GM21717 (cell line): ENCODE measurements at regions not wholly inside any gene's neighbourhood (a gene's known extent, or its start where the extent isn't known, plus 50 kb on each side); places are given as distances from the start of the nearest gene placed in this dataset.

Source experiments
- ATAC-seq: cut with Tn5 transposase; IDR thresholded peaks from one replicate; pipeline ENCODE4 v1.9.1; 2021; ENCODE audit warnings: mild to moderate bottlenecking, moderate library complexity; ENCODE audit not compliant: unreplicated experiment

DNA sequence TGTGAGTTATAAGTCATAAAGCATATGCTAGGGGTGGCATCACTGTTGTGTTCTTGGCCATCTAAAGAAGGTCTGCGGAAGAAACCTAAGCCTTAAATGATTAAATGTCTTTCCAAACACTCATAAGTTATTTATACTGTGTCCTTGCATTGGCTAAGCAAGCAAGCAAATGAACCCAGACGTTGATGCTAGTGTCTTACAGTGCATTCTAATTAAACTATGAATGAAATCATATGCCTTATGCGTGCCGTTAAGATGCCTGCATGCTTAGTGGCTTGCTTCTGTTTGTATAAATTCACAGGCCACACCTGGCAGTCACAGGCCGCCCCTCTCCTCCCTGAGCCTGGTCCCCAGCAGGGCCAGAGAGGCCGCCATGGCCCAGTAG, 49.9 kb downstream of the RIN2 start:
- ATAC-seq: no peak

DNA sequence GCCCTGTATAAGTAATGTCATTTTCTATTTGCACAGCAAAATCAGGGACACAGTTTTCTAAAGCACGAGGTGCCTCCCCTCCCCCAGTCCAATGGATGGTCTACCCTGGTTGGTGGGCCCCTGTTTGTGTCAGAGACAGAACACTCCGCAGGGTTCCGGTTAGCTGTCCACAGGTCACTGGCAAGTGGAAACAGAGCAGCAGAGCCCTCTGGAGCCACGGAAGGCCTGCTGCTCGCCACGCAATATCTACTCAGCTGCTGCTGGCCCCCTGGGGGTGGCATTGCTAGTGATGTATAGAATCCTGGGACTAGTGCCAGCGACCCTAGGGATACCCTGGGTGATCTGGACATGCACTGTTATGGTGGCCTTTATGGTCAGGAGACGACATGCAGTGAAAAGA, 50.4 kb downstream of the RIN2 start:
- no peak for ATAC-seq

DNA sequence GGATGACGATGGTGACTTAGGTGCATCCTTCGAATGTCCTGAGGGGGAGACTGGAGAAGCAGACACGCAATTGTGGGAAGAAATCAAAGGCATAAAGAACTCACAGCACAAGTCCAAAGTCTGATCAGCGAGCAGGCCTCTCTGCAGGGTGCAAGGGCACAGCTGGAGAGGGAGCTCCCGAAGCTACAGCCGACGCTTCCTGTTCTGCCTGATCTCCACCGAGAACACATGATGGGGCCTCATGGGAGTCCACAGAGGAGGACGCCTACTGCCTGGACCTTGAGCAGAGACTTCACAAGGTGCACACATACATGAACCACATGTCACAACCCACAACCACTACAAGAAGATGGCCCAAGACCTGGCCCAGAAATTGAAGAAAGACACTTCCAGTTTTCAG, 51.4 kb downstream of the RIN2 start:
- no peak for ATAC-seq

- ATAC-seq: no peak
Measured at GRCh38 chr20:19811231-19811630, 53.2 kb downstream of the RIN2 start.

GRCh38 chr20:19812056-19812455, 54.0 kb downstream of the RIN2 start:
- no peak for ATAC-seq

DNA sequence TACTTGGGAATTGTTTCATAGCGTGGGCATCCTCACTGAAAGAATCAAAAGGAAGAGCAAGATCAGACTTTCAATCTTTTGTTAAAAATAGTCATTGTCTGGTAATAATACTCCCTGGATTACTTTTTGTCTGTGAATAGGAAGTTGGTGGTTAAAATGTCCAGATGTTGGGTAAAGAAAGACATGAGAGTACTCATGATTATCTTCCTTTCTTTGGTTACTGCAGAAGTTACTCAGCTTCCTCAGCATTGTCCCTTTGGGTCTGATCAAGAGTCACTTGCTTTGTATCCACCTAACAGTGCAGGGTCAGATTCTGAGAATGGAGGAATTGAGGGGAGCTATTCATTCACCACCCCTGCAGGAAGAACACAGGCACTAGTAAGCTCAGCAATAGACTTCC, 54.6 kb downstream of the RIN2 start:
- ATAC-seq: no peak

DNA sequence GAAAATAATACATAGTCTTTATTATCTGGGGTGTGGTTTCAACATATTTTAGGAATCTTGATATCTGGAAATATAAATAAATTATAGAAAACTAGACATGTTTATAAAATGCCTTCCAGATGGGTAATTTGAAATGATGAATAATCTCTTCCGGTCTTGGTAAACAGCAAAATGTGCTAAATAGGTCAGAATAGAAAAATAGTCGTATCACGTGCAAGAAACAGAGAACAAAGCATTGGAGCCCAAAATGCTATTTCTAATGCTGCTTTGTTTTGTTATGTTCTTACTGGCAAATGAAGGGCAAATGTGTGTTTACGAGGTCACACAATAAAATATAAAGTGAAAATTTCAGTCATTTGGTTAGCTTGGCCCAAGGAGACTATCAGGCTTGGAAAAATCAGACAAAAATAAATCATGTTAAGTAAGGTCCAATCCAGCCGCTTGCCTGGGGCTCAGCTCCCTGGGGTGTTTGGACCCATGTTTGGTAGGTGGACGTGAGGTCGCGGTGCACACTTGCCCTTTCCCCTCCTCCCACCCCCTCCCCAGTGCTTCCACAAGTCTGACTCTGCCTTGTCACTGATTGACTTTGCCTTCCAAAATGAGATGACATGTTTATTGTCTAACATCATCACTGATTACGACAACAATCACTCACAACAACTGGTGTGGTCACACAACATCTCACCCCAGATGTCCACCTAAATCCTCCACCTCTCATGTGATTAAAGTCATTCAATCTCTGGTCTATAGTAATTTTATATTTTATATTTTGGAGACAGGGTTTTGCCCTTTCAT, 56.0 kb downstream of the RIN2 start:
- ATAC-seq: no peak

- ATAC-seq: no peak
Measured at GRCh38 chr20:19815553-19815991, 57.5 kb downstream of the RIN2 start.

DNA sequence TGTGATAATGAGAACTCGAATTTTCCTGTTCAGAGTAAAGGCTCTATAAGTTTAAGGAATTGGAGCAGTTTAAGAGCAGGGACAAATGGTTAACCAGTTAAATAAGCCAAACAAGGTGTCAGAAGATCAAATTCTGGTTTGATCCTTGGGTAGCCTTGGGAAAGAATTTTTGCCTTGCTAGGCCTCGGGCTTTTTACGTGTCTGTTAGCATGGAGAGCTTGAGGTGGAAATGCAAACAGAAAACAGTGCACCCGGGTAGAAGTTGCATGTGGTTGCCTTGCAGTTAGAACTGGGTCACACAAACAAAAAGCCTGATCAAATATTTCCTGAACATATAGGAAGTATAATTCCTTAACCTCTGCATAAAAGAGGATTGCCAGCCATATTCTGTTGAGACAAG, 58.3 kb downstream of the RIN2 start:
- ATAC-seq: no peak

- ATAC-seq: no peak
Measured at GRCh38 chr20:19817017-19817416, 59.0 kb downstream of the RIN2 start.

- no peak for ATAC-seq
Measured at GRCh38 chr20:19819149-19819548, 61.1 kb downstream of the RIN2 start.

- no peak for ATAC-seq
Measured at GRCh38 chr20:19820555-19821211, 62.6 kb downstream of the RIN2 start.

- no peak for ATAC-seq
Measured at GRCh38 chr20:19821606-19822005, 63.5 kb downstream of the RIN2 start.

GRCh38 chr20:19823216-19823615, 65.2 kb downstream of the RIN2 start:
- no peak for ATAC-seq

DNA sequence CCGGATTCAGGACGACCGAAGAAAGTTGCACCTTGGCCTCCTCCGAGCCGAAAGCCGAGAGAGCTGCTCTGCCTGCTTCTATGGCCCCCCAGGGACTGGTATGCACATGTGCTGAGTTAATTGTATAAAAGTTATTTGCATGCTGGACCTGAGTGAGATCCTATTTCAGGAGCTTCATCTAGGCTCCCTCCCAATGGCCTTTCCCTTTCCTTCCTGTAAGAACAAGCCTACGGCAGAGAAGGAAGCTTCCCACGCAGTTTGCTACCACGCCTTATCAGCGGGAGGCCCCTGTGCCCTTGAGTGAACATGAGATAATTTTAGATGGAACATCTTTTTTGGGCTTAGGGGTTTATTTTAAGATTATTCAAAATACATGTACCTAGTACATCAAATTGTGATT, 65.9 kb downstream of the RIN2 start:
- ATAC-seq: no peak

DNA sequence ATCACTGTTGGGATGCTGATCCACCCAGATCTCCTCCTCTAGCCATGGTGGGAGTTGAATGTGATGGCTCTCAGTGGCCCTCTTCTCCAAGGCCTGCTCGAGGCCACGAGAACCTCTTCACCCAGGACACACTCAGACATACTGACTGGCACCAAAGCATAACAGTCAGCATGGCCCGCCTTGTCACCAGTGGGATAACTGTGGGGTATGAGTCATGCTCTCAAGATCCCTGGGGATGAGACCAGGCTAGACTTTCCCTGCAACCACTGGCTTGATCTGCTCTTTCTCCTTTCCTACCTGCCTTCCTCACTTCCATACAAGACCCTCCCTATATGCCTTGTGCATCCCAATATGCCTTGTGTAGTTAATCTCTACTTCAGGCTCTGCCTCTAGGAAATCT, 66.8 kb downstream of the RIN2 start:
- ATAC-seq: no peak

DNA sequence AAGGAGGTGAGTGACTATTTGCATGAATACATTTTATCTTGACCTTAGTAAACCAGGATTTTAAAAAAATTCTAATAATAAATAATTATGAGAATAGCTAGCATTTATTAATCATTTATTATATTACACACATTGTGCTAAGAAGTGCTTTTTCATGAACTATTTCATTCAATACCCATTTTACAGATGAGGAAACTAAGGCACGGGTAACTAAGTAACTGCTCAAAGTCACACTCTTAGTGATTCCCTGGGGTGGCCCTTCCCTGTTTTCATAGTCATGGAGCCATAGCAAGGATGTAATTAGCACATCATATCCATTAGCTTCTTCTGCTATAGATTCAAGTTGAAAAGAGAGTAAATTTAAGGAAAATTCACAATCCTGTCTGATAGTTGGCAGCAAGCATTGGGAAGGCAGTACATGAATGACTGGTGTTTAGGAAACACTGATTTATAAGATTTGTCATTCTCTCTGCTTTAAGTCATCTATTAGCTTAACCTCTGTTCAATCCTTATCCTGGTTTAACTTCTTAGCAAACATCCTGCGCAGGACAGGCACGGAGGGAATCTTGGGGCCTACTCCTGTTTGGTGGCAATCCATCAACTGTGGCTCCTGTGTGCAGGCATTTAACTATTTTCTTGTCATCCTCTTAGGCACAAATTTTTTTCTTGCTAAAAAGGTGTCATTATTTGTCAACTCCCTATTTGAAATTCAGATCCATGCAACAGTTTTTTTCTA, 68.3 kb downstream of the RIN2 start:
- ATAC-seq: no peak

GRCh38 chr20:19827818-19828217, 69.8 kb downstream of the RIN2 start:
- ATAC-seq: peak; percentile 40

GRCh38 chr20:19828232-19828631, 70.2 kb downstream of the RIN2 start:
- peak; percentile 72 for ATAC-seq

GRCh38 chr20:19830211-19830785, 72.2 kb downstream of the RIN2 start:
- ATAC-seq: no peak

DNA sequence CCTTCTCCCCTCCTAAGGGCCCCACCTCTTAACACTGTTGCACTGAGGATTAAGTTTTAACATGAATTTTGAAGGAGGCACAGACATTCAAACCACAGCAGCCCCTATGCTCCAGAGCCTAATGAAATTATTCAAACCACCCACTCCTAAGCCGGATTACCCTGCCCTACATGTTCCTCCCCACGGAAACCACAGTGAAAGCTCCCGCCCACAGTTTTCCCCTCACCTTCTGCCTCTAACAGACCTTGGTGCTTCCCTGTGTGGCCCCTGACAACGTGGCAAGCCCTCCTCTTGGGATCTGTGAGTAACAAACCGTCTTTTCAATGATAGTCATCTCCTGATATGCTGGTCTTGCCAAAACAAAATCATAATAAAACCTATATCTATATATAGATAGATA, 74.8 kb downstream of the RIN2 start:
- no peak for ATAC-seq

DNA sequence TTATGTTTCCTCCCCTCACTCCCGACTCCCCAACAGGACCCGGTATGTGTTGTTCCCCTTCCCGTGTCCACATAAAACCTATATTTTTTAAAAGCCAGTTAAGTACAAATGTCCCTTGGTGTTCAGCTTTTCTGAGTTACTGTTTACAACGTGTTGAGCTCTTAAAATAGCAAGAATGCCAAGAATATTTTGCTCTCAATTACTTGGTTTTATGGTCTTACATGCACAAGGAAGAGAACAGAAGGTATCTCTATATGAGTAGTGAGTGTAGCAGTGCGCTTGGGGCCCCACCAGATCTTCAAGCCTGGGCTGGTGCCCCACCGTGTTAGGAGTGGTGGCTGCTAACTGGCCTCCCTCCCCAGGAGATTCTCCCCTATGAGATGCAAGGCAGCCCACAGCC, 75.3 kb downstream of the RIN2 start:
- no peak for ATAC-seq
